VCaP (cell line): ENCODE measurements at regions not wholly inside any gene's neighbourhood (a gene's known extent, or its start where the extent isn't known, plus 50 kb on each side); places are given as distances from the start of the nearest gene placed in this dataset.
"Not testable (repeated sequence)": the region's sequence is repeated elsewhere in the genome, so short reads cannot be mapped to it uniquely, and the experiment has no call there.

Experiments
- H3K27ac ChIP-seq: fragments of 450-650 bp; 2 replicates; pipeline ENCODE4 v1.5.1; 2017
- TF ChIP-seq, protein P1 (sequence below): fragments of 450-650 bp; conservative IDR thresholded peaks from 2 replicates; pipeline ENCODE4 v1.5.1; 2017; ENCODE audit warnings: mild to moderate bottlenecking, moderate library complexity

DNA sequence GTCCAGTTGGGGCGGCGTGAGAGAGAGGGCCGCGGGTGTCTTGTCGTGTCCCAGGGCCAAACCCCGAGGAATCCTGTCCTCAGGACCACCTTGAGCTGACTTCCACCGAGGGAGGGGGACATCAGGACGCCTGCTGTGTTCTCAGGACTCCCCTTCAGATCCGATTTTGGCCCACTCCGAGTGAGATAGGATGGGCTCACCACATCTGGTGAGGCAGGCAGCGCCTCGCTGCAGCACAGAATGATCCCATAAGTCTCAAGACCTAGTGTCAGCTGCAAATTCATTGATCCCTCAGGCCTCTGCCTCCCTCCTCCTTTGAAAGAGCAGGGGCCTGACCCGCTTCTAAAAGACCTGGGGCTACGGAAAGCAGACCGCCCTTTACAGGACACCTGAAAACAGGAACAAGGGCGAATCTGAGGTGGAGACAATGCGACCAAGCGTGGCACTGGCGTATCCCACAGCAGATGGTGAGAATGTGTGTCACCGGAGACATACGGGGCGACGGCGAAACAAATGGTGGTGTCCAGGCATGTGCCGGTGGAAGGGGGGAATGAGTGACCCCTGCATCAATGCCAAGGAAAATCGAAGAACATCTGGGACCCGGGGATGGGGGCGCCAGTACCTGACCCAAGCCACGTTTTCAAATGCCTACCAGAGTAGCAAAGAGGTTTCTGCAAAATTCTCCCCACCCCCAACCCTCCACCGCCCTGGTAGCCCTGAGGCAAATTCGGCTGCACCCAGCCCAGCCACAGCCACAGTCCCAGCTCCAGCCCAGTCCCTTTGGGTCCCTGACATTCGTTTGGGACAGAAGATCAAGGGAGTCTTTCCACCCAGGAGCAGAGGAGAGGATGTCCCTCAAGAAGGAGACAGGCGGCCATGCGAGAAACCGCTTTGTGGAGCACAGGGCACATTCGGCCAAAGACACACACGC is 162.1 kb upstream of the ZNF337 start:
- no peak overlapping the region for H3K27ac ChIP-seq
- TF ChIP-seq, protein P1, sequence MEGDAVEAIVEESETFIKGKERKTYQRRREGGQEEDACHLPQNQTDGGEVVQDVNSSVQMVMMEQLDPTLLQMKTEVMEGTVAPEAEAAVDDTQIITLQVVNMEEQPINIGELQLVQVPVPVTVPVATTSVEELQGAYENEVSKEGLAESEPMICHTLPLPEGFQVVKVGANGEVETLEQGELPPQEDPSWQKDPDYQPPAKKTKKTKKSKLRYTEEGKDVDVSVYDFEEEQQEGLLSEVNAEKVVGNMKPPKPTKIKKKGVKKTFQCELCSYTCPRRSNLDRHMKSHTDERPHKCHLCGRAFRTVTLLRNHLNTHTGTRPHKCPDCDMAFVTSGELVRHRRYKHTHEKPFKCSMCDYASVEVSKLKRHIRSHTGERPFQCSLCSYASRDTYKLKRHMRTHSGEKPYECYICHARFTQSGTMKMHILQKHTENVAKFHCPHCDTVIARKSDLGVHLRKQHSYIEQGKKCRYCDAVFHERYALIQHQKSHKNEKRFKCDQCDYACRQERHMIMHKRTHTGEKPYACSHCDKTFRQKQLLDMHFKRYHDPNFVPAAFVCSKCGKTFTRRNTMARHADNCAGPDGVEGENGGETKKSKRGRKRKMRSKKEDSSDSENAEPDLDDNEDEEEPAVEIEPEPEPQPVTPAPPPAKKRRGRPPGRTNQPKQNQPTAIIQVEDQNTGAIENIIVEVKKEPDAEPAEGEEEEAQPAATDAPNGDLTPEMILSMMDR, result no peak

DNA sequence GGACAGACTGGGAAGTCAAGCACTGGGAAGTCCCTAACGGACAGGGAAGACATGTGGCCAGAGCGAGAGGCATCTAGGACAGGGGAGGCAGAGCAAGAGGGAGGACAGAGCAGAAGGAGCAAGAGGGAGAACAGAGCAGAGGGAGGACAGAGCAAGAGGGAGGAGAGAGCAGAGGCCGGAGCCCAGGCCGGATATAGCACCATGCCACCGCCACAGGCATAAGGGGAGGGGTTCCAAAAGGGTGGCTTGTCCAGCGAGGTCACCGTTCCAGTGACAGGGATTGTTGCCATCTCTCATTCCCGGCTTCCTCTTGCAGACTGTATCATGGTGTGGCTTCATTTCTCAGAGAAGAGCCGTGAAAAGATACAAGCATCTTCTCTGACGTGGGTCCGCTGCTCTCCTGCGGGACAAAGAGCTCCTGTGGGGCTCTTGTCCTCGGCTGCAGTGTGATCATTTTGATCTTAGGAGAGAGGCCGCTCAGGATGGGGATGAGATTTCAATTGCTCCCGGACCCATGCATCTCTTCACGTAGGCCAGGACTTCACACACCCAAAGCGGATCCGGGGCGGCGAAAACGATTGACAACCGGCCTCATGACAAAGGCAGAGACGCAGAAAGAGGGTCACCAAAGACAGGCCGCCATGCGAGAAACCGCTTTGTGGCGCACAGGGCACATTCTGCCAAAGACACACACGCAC is 160.6 kb upstream of the ZNF337 start:
- not testable (repeated sequence) for H3K27ac ChIP-seq

GRCh38 chr20:25856256-25856884 is 159.7 kb upstream of the ZNF337 start:
- H3K27ac ChIP-seq, result no peak overlapping the region
- TF ChIP-seq, protein P1, result no peak

GRCh38 chr20:25855451-25856156 is 159.0 kb upstream of the ZNF337 start:
- H3K27ac ChIP-seq, result not testable (repeated sequence)

DNA sequence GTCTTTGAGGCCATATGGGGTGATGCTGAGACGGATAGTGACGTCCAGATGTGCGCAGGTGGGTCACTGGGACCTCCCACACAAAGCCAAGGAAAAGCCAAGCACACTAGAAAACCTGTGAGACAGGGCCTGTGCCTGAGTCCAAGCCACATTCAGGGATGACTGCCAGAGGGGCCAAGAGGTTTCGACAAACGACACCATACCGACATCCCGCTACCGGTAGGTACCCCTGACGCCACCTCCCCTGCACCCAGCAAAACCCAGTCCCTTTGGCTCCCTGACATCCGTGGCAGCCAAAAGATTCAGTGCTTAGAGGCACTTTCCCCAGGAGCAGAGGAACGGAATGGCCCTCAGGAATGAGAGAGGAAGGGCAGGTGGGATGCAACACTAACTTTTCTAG is 158.0 kb upstream of the ZNF337 start:
- not testable (repeated sequence) for H3K27ac ChIP-seq

GRCh38 chr20:25853718-25854388 is 157.2 kb upstream of the ZNF337 start:
- H3K27ac ChIP-seq, result peak overlapping the region; percentile 47; the same call in 1 of the 2 replicates

DNA sequence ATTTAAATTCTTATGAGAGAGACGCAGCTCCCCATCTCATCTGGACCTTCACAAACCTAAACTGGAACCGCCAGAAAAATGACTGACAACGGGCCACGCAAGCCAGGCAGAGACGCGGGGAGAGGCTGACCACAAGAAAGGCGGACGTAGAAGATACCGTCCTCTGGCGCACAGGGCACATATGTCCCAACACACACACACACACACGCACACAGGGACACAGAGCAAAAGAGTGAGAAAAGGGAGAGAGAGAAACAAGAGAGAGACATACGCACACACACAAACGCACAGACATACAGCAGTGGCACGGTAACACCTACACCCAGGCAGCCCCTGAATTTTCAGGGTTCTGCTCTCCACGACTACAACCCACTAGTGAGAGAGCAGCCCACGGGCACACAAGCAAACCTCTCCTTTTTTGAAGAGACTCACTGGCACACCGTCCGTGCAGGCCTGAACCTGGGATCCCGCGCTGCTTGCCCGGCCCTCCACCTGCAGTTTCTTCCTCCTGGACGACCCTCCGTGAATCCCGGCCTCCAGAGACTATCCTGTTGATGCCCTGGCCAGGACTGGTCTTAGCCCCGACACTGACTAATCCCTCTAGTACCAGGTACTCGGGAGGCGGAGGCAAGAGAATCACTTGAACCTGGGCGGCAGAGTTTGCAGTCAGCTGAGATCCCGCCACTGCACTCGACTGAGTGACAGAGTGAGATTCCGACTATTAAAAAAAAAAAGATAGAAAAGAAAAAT is 156.5 kb upstream of the ZNF337 start:
- H3K27ac ChIP-seq, result peak overlapping the region; percentile 47; the same call in 1 of the 2 replicates

- H3K27ac ChIP-seq, result not testable (repeated sequence)
These were observed 153.5 kb upstream of the ZNF337 start for GRCh38 chr20:25850133-25850532.

GRCh38 chr20:25848222-25848621 is 151.6 kb upstream of the ZNF337 start:
- TF ChIP-seq, protein P1, result no peak
- no peak overlapping the region for H3K27ac ChIP-seq

DNA sequence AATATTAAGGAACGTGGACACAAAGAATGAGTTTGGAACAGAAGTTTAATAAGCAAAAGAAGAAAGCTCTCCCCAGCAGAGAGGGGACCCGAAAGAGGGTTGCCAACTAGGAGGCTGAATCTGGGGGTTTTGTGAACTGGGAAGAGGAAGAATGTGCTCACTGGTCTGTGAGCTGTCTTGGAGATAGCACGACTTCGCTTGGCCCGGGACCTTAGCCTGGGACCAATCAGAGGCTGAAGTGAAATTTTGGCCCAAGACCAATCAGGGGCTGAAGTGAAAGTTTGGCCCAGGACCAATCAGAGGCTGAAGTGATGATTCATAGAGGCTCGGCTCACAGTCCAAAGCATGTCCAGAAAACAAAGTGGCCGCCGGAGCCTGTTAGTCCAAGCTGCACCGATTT is 148.0 kb upstream of the ZNF337 start:
- not testable (repeated sequence) for H3K27ac ChIP-seq

DNA sequence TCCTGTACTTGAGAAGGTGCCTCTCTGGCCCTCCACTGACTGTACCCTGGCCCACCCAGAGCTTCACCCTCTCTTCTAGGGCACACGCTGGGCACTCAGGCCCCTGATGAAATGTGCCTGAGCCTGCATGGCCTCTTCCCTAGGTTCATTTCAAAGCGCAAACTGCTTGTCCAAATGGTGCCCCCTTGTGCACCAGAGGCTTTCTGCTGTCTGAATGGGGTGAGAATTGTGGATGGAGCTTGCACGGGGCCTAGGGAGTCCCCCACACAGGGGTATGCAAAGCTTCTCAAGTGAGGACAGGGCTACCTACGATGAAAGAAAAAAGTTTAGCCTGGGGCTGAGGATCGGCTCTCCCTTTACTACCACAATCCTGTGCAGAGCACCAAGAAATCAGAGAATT is 116.9 kb upstream of the ZNF337 start:
- H3K27ac ChIP-seq, result not testable (repeated sequence)

- H3K27ac ChIP-seq, result not testable (repeated sequence)
These were observed 101.7 kb upstream of the ZNF337 start for GRCh38 chr20:25798174-25798993.

- not testable (repeated sequence) for H3K27ac ChIP-seq
These were observed 100.4 kb upstream of the ZNF337 start for GRCh38 chr20:25797062-25797461.

DNA sequence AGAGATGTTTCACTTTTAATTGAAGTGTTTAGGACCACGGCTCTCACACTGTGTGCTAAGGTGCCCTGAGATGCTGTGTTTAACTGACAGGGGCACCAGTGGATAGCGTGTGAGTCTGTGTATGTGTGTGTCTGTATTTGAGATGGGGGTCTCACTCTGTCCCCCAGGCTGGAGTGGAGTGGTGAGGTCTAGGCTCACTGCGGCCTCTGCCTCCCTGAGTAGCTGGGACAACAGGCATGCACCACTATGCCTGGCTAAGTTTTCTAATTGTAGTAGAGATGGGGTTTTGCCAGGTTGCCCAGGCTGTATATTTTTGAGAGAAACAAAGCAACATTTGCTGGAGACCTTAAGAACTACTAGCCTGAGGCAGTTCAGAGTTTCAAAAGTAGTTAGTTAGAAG is 80.6 kb upstream of the ZNF337 start:
- not testable (repeated sequence) for H3K27ac ChIP-seq

GRCh38 chr20:25774711-25775110 is 78.1 kb upstream of the ZNF337 start:
- not testable (repeated sequence) for H3K27ac ChIP-seq
